ENCODE measurements at regions not wholly inside any gene's neighbourhood (a gene's known extent, or its start where the extent isn't known, plus 50 kb on each side); places are given as distances from the start of the nearest gene placed in this dataset.
"Not testable (repeated sequence)": the region's sequence is repeated elsewhere in the genome, so short reads cannot be mapped to it uniquely, and the experiment has no call there.

GRCh38 chr10:100638969-100639368 is 103.2 kb downstream of the HIF1AN start:
- H3K4me3 ChIP-seq (ENCODE audit: low read depth, low read length): not testable (repeated sequence)

GRCh38 chr10:100642295-100642994 is 102.9 kb upstream of the PAX2 start:
- H3K4me3 ChIP-seq (ENCODE audit: low read depth, low read length): no peak overlapping the region

- no peak overlapping the region for H3K4me3 ChIP-seq (ENCODE audit: low read depth, low read length)
Observed at GRCh38 chr10:100645091-100645490, 100.3 kb upstream of the PAX2 start.

DNA sequence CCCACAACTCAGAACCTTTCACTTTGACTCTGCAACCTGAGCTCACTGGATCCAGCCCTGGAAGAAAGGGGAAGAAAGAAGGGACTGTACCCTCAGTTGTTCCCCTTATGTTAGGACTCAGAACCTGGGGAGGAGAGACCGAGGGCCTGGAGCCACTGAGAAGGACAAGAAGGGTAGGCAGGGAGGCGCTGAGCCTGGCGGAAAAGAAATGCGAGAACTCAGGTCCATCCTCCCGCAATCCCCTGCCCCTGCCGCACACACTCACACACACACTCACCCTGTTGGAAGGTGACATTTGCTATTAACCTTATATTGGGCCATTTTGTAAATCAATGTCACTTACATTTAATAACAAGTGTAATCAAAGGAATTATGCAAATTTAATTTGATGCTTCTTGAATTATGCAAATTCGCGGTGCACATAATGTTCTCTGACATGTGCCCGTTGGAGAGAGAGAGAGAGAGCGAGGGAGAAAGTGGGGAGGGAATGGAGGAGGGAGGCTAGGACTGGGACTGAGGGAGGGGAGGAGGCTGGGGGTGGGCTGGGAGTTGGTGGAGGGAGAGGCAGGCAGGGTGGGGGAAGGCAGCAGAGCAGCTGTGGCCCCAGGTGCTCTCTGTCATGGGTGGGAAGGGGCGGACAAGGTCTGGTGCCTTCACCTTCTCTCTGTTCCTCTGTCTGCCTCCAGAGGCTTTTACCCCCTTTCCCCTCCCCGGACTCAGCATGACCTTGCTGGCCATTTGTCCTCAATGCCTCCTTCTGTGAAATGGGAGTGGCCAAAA is 99.6 kb upstream of the PAX2 start:
- no peak overlapping the region for H3K4me3 ChIP-seq (ENCODE audit: low read depth, low read length)

DNA sequence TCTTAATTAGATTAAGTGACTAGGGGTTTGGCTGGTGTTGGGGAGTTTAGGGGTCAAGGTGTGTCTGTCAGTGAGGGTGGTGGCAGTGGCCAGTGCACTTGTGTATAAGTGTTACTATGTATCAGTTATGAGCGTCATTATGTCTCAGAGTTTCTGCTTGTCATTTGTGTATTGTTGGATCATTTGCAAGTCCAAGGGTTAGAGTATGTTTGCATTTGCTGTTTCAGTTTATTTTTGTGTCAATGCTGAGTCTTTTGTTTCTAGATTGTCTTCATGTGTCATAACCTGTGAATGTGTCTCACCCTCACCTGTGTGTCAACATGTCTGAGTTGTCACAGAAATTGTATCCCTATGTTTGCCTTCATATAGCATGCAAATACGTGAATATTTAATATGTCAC is 97.5 kb upstream of the PAX2 start:
- H3K4me3 ChIP-seq (ENCODE audit: low read depth, low read length): no peak overlapping the region

DNA sequence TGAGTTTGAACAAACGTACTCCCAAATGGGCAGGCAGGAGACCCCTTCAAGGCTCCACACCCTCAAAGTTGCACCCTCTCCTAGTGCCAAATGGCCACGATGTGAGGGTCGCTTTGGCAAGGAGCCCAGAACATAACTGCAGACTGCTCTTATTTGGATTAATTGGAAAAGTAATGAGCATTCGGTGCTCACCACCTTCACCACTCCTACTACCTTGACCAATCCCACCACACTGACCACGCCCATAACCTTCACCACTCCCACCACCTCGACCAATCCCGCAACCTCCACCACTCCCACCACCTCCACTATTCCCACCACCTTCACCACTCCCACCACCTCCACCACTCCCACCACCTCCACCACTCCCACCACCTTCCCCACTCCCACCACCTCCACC is 94.7 kb upstream of the PAX2 start:
- H3K4me3 ChIP-seq (ENCODE audit: low read depth, low read length): no peak overlapping the region

GRCh38 chr10:100651099-100651498 is 94.3 kb upstream of the PAX2 start:
- H3K4me3 ChIP-seq (ENCODE audit: low read depth, low read length): not testable (repeated sequence)

- H3K4me3 ChIP-seq (ENCODE audit: low read depth, low read length): no peak overlapping the region
Observed at GRCh38 chr10:100651916-100652315, 93.5 kb upstream of the PAX2 start.

- no peak overlapping the region for H3K4me3 ChIP-seq (ENCODE audit: low read depth, low read length)
Observed at GRCh38 chr10:100652406-100653135, 92.8 kb upstream of the PAX2 start.

GRCh38 chr10:100653238-100653956 is 92.0 kb upstream of the PAX2 start:
- no peak overlapping the region for H3K4me3 ChIP-seq (ENCODE audit: low read depth, low read length)

GRCh38 chr10:100653957-100654781 is 91.2 kb upstream of the PAX2 start:
- peak overlapping the region; percentile 33 for H3K4me3 ChIP-seq (ENCODE audit: low read depth, low read length)

DNA sequence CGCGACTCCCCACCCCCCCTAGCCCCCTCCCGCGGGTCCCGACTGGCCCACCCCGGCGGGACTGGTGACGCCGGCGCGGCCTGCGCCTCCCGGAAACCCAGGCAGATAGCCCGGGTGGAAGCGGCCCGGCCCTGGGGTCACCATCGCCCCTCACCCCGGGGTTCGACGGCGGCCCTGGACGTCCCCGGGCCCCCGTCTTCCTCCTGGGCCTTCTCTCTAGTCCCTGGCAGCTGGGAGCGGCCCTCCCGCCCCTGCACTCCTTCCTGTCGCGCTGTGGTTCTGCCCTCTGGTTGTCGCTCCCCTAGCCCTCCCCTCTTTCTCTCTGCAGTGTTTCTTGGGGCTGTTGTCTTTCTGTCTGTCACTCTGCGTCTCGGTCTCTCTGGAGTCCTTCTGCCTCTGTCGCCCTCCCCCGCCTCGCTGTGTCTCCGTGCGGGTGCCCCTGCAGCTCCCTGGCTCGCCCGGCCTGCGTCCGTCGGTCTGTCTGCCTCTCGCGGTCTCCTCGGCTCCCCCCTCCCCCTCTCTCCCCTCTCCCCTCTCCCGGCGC is 90.5 kb upstream of the PAX2 start:
- peak overlapping the region; percentile 33 for H3K4me3 ChIP-seq (ENCODE audit: low read depth, low read length)

- no peak overlapping the region for H3K4me3 ChIP-seq (ENCODE audit: low read depth, low read length)
Observed at GRCh38 chr10:100655326-100655759, 90.0 kb upstream of the PAX2 start.

DNA sequence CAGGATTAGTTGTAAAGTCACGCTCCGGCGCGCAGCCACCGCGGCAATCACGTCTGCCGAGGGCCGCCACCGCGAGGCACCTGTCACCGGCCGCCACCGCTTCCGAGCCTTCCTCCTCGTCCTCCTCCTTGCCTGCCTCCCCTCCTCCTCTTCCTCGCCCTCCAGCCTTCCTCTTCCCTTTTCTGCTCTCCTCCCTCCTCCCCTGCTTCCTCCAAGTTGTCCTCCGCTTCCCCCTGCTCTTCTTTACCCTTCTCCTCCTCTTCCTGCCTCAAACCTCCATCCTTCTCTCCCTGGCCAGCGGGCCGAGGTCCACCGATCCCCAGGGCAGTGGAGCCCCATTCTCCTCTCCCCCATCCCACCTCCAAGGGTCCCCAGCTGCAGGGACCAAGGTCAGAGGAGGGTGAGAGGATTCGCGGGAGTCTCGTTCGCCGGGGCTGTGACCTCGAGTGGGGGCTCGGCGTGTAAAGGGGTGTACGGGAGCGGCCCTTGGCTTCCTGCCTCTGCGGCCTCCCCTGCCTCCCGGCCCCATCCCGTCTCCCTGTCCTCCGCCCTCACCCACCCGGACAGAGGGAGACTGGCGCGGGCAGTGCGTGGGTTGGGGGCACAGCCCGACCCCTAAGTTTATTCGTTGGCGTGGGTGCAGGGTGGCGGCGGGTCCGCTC is 89.5 kb upstream of the PAX2 start:
- peak overlapping the region; percentile 8 for H3K4me3 ChIP-seq (ENCODE audit: low read depth, low read length)

- peak overlapping the region; percentile 21 for H3K4me3 ChIP-seq (ENCODE audit: low read depth, low read length)
Observed at GRCh38 chr10:100656454-100656853, 88.9 kb upstream of the PAX2 start.

- no peak overlapping the region for H3K4me3 ChIP-seq (ENCODE audit: low read depth, low read length)
Observed at GRCh38 chr10:100658269-100658668, 87.1 kb upstream of the PAX2 start.

- no peak overlapping the region for H3K4me3 ChIP-seq (ENCODE audit: low read depth, low read length)
Observed at GRCh38 chr10:100659361-100660098, 85.9 kb upstream of the PAX2 start.

- H3K4me3 ChIP-seq (ENCODE audit: low read depth, low read length): no peak overlapping the region
Observed at GRCh38 chr10:100660365-100660764, 85.0 kb upstream of the PAX2 start.

DNA sequence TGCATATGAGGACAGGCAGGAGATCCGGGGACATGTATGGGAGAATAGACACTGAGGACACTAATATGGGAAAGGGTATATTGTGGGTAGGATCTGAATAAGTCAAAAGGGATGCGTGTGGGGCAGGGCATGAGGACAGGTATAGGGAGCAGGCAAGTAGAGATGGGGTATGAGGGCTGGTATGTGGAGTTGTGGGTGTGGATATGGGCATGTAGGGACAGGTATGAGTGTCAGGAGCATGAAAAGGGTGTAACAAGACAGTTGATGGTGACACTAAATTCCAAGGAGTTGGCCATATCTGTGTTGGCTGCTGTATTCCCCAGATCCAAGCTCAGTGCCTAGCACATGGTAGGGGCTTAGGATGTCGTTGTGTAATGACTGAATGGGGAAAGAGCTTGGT is 84.4 kb upstream of the PAX2 start:
- no peak overlapping the region for H3K4me3 ChIP-seq (ENCODE audit: low read depth, low read length)
